Karpas-422 (cell line): ENCODE measurements at regions not wholly inside any gene's neighbourhood (a gene's known extent, or its start where the extent isn't known, plus 50 kb on each side); places are given as distances from the start of the nearest gene placed in this dataset.

Source experiments
- DNase-seq: peaks from one replicate; pipeline ENCODE4 v3.0.0-alpha.2; 2015
- H2AFZ ChIP-seq: fragments of 200-600 bp; sonication (generic); 2 replicates; pipeline ENCODE4 v1.6.1; 2014; ENCODE audit warnings: antibody characterized with exemption, low read length, mixed read lengths
- H3K27ac ChIP-seq: fragments of 200-600 bp; sonication (generic); 2 replicates; pipeline ENCODE4 v1.5.1; 2014; ENCODE audit warnings: mild to moderate bottlenecking, low read length, moderate library complexity
- H3K27me3 ChIP-seq: fragments of 200-600 bp; sonication (generic); 2 replicates; pipeline ENCODE4 v1.6.1; 2014; ENCODE audit warnings: low read length, mixed read lengths
- H3K36me3 ChIP-seq: fragments of 200-600 bp; sonication (generic); 2 replicates; pipeline ENCODE4 v1.6.1; 2014; ENCODE audit warnings: low read length, mixed read lengths; ENCODE audit not compliant: insufficient read depth
- H3K4me1 ChIP-seq: fragments of 200-600 bp; sonication (generic); 2 replicates; pipeline ENCODE4 v1.6.1; 2014; ENCODE audit warnings: mild to moderate bottlenecking, low read length, mixed read lengths
- H3K4me2 ChIP-seq: fragments of 200-600 bp; sonication (generic); 2 replicates; pipeline ENCODE4 v1.6.1; 2014; ENCODE audit warnings: low read length, low read depth, mild to moderate bottlenecking; ENCODE audit not compliant: poor library complexity, severe bottlenecking
- H3K4me3 ChIP-seq: fragments of 200-600 bp; sonication (generic); 2 replicates; pipeline ENCODE4 v1.5.1; 2014; ENCODE audit warnings: mild to moderate bottlenecking, antibody characterized with exemption, low read length, mixed read lengths
- H3K79me2 ChIP-seq: fragments of 200-600 bp; sonication (generic); 2 replicates; pipeline ENCODE4 v1.6.1; 2014; ENCODE audit warnings: mild to moderate bottlenecking, low read length, mixed read lengths
- H3K9ac ChIP-seq: fragments of 200-600 bp; sonication (generic); 2 replicates; pipeline ENCODE4 v1.6.0; 2014; ENCODE audit warnings: low read length
- H3K9me2 ChIP-seq: fragments of 200-600 bp; sonication (generic), shearing (Covaris generic); replicated peaks from 2 replicates; pipeline ENCODE4 v1.6.0; 2014; ENCODE audit warnings: mild to moderate bottlenecking, low read length, moderate library complexity; ENCODE audit not compliant: insufficient read depth
- H3K9me3 ChIP-seq: fragments of 300-700, 200-600 bp; sonication (generic); 2 replicates; pipeline ENCODE4 v1.6.1; 2014; ENCODE audit warnings: low read length, mixed read lengths
- H4K20me1 ChIP-seq: fragments of 200-600 bp; sonication (generic); 2 replicates; pipeline ENCODE4 v1.6.1; 2014; ENCODE audit warnings: mild to moderate bottlenecking, antibody characterized with exemption, low read length, low read depth; ENCODE audit not compliant: insufficient read depth

- Histone ChIP-seq H2AFZ (no peak overlapping the region), H3K9ac (no peak overlapping the region), H3K4me1 (no peaks in the 10 kb centered on the region), H3K9me2 (no peaks in the 10 kb centered on the region), H4K20me1 (no peaks in the 10 kb centered on the region), H3K9me3 (peaks cover 3% of the 10 kb centered on the region), H3K36me3 (no peaks in the 10 kb centered on the region), H3K27ac (no peak overlapping the region), H3K4me2 (no peak overlapping the region), H3K4me3 (no peak overlapping the region), H3K27me3 (no peaks in the 10 kb centered on the region), H3K79me2 (no peaks in the 10 kb centered on the region)
- DNase-seq = no peak
Observed at GRCh38 chr2:34414856-34415255, 815.8 kb upstream of the FAM98A start.

GRCh38 chr2:34408100-34408499 is 809.0 kb upstream of the FAM98A start:
- Histone ChIP-seq H3K36me3 (no peaks in the 10 kb centered on the region), H3K9me3 (peaks cover 5% of the 10 kb centered on the region; the same call in 1 of the 2 replicates), H3K9ac (no peak overlapping the region), H3K27me3 (no peaks in the 10 kb centered on the region), H3K9me2 (no peaks in the 10 kb centered on the region), H3K4me3 (no peak overlapping the region), H3K4me2 (no peak overlapping the region), H4K20me1 (no peaks in the 10 kb centered on the region), H3K27ac (no peak overlapping the region), H3K79me2 (no peaks in the 10 kb centered on the region), H3K4me1 (no peaks in the 10 kb centered on the region), H2AFZ (no peak overlapping the region)
- DNase-seq = no peak

GRCh38 chr2:34403512-34403911 is 804.4 kb upstream of the FAM98A start:
- H3K79me2 ChIP-seq = no peaks in the 10 kb centered on the region
- no peak overlapping the region for H3K27ac ChIP-seq
- no peaks in the 10 kb centered on the region for H3K4me1 ChIP-seq
- no peak overlapping the region for H3K4me2 ChIP-seq
- H4K20me1 ChIP-seq = no peaks in the 10 kb centered on the region
- no peak overlapping the region for H2AFZ ChIP-seq
- no peaks in the 10 kb centered on the region for H3K36me3 ChIP-seq
- H3K9ac ChIP-seq = no peak overlapping the region
- no peaks in the 10 kb centered on the region for H3K9me2 ChIP-seq
- 0 out of 2 replicates have a peak, but pooled peaks cover 2% of the 10 kb centered on the region for H3K9me3 ChIP-seq
- H3K4me3 ChIP-seq = no peak overlapping the region
- no peak for DNase-seq
- no peaks in the 10 kb centered on the region for H3K27me3 ChIP-seq

- Histone ChIP-seq H3K4me2 (no peak overlapping the region), H3K27me3 (no peaks in the 10 kb centered on the region), H2AFZ (no peak overlapping the region), H3K27ac (no peak overlapping the region), H3K79me2 (no peaks in the 10 kb centered on the region), H3K4me1 (no peaks in the 10 kb centered on the region), H3K9me3 (0 out of 2 replicates have a peak, but pooled peaks cover 2% of the 10 kb centered on the region), H3K9me2 (no peaks in the 10 kb centered on the region), H3K9ac (no peak overlapping the region), H3K4me3 (no peak overlapping the region), H3K36me3 (no peaks in the 10 kb centered on the region), H4K20me1 (no peaks in the 10 kb centered on the region)
- no peak for DNase-seq
Observed at GRCh38 chr2:34402376-34402775, 803.3 kb upstream of the FAM98A start.

- no peak for DNase-seq
- no peak overlapping the region for H3K9ac ChIP-seq
- H4K20me1 ChIP-seq = no peaks in the 10 kb centered on the region
- no peak overlapping the region for H3K4me2 ChIP-seq
- no peak overlapping the region for H3K27ac ChIP-seq
- H2AFZ ChIP-seq = no peak overlapping the region
- no peaks in the 10 kb centered on the region for H3K79me2 ChIP-seq
- 0 out of 2 replicates have a peak, but pooled peaks cover 2% of the 10 kb centered on the region for H3K9me3 ChIP-seq
- H3K36me3 ChIP-seq = no peaks in the 10 kb centered on the region
- H3K27me3 ChIP-seq = no peaks in the 10 kb centered on the region
- no peaks in the 10 kb centered on the region for H3K9me2 ChIP-seq
- H3K4me3 ChIP-seq = no peak overlapping the region
- no peaks in the 10 kb centered on the region for H3K4me1 ChIP-seq
Observed at GRCh38 chr2:34401186-34401585, 802.1 kb upstream of the FAM98A start.

- no peak overlapping the region for H3K4me3 ChIP-seq
- H3K27ac ChIP-seq = no peak overlapping the region
- no peak overlapping the region for H3K4me2 ChIP-seq
- peaks cover 6% of the 10 kb centered on the region; the same call in 1 of the 2 replicates for H3K9me3 ChIP-seq
- DNase-seq = no peak
- no peaks in the 10 kb centered on the region for H3K27me3 ChIP-seq
- no peaks in the 10 kb centered on the region for H4K20me1 ChIP-seq
- no peaks in the 10 kb centered on the region for H3K9me2 ChIP-seq
- no peak overlapping the region for H3K9ac ChIP-seq
- no peaks in the 10 kb centered on the region for H3K36me3 ChIP-seq
- no peaks in the 10 kb centered on the region for H3K4me1 ChIP-seq
- no peaks in the 10 kb centered on the region for H3K79me2 ChIP-seq
- H2AFZ ChIP-seq = no peak overlapping the region
Observed at GRCh38 chr2:34388446-34388845, 789.3 kb upstream of the FAM98A start.

- Histone ChIP-seq H3K4me2 (no peak overlapping the region), H3K27me3 (no peaks in the 10 kb centered on the region), H3K4me3 (no peak overlapping the region), H3K9me2 (no peaks in the 10 kb centered on the region), H3K79me2 (no peaks in the 10 kb centered on the region), H3K4me1 (no peaks in the 10 kb centered on the region), H3K36me3 (no peaks in the 10 kb centered on the region), H3K27ac (no peak overlapping the region), H3K9ac (no peak overlapping the region), H2AFZ (no peak overlapping the region), H4K20me1 (no peaks in the 10 kb centered on the region), H3K9me3 (peaks cover 6% of the 10 kb centered on the region; the same call in 1 of the 2 replicates)
- DNase-seq = no peak
Observed at GRCh38 chr2:34387536-34387935, 788.4 kb upstream of the FAM98A start.

GRCh38 chr2:34379586-34379985 is 780.5 kb upstream of the FAM98A start:
- no peak overlapping the region for H3K4me3 ChIP-seq
- H3K4me1 ChIP-seq = no peaks in the 10 kb centered on the region
- no peak overlapping the region for H3K27ac ChIP-seq
- no peak for DNase-seq
- H3K79me2 ChIP-seq = no peaks in the 10 kb centered on the region
- H3K9me3 ChIP-seq = peaks cover 9% of the 10 kb centered on the region; the same call in 1 of the 2 replicates
- no peak overlapping the region for H3K4me2 ChIP-seq
- H3K36me3 ChIP-seq = no peaks in the 10 kb centered on the region
- no peaks in the 10 kb centered on the region for H3K9me2 ChIP-seq
- H2AFZ ChIP-seq = no peak overlapping the region
- no peaks in the 10 kb centered on the region for H4K20me1 ChIP-seq
- H3K27me3 ChIP-seq = no peaks in the 10 kb centered on the region
- no peak overlapping the region for H3K9ac ChIP-seq
